ENCODE measurements at regions not wholly inside any gene's neighbourhood (a gene's known extent, or its start where the extent isn't known, plus 50 kb on each side); places are given as distances from the start of the nearest gene placed in this dataset.

DNA sequence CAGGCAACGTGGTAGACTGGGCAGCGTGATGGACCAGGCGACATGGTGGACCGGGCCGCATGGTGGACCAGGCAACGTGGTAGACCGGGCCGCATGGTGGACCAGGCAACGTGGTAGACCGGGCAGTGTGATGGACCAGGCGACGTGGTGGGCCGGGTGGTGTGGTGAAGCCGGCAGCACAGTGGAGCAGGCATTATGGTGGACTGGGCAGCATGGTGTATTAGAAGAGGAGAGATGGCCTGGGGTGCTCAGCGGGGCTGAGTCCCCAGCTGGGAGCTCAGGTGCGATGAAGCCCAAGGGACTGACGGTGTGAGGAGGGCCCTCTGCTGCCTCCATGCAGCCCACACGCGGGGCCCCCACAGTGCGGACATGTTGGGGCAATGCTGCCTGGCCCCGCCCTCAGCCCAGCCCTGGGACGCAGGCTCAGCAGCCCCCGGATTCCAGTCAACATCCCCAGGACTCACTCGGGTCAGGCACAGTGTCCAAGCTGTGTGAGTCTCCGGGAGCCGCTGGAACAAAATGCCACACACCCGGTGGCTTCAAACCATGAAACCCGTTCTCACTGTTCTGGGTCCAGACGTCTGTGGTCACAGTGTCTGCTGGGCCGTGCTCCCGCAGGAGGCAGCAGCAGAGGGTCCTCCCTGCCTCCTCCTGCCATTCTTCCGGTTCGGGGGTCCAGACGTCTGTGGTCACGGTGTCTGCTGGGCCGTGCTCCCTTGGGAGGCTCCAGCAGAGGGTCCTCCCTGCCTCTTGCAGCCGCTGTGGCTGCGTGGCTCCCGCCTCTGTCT, 1084.9 kb downstream of the BRD1 start:
- intact Hi-C loops (cut with DNase I; ENCODE audit: low total_unique reads), result no loop called here
- no peak for TF ChIP-seq POLR2A (IDR thresholded peaks at IDR 0.05)
- TF ChIP-seq POLR2AphosphoS5 (IDR thresholded peaks at IDR 0.05), result no peak
- TF ChIP-seq EP300 (IDR thresholded peaks at IDR 0.05), result no peak
- TF ChIP-seq, protein P1, sequence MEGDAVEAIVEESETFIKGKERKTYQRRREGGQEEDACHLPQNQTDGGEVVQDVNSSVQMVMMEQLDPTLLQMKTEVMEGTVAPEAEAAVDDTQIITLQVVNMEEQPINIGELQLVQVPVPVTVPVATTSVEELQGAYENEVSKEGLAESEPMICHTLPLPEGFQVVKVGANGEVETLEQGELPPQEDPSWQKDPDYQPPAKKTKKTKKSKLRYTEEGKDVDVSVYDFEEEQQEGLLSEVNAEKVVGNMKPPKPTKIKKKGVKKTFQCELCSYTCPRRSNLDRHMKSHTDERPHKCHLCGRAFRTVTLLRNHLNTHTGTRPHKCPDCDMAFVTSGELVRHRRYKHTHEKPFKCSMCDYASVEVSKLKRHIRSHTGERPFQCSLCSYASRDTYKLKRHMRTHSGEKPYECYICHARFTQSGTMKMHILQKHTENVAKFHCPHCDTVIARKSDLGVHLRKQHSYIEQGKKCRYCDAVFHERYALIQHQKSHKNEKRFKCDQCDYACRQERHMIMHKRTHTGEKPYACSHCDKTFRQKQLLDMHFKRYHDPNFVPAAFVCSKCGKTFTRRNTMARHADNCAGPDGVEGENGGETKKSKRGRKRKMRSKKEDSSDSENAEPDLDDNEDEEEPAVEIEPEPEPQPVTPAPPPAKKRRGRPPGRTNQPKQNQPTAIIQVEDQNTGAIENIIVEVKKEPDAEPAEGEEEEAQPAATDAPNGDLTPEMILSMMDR (IDR thresholded peaks at IDR 0.05), result no peak
- Histone ChIP-seq H3K4me1 (no peaks in the 10 kb centered on the region), H3K9me3 (peaks cover 0 to 9% (median 0%) of the 10 kb centered on the region in 4 donors), H3K4me3 (no peak overlapping the region), H3K27me3 (peaks cover 0 to 7% (median 0%) of the 10 kb centered on the region in 3 donors), H3K36me3 (no peaks in the 10 kb centered on the region), H3K27ac (no peak overlapping the region)
- 86 to 93% (median 91%) methylated on average over 23 to 39 of the region's 39 CpGs for WGBS, 5 donors
- peak in 1 of 2 donors; percentile 22 for DNase-seq

DNA sequence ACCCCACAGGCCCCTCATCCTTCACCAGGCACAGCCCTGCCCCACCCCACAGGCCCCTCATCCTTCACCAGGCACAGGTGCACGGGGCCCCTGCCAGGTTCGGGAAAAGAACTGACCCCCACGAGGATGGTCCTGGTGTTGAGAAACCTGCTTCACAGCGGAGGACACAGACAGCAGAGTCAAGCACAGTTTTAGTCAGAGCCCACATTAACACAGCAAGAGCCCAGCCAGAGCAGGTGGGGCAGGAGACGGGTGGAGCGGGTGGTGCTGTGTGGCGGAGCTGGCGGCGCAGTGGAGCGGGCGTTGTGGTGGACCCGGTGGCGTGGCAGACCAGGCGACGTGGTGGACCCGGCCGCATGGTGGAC, 1085.5 kb downstream of the BRD1 start:
- 93 to 99% (median 95%) methylated on average over 15 to 17 of the region's 17 CpGs for WGBS, 5 donors
- Histone ChIP-seq H3K9me3 (peaks cover 0 to 9% (median 0%) of the 10 kb centered on the region in 4 donors), H3K36me3 (no peaks in the 10 kb centered on the region), H3K27me3 (peaks cover 0 to 7% (median 0%) of the 10 kb centered on the region in 3 donors), H3K4me3 (no peak overlapping the region), H3K27ac (no peak overlapping the region), H3K4me1 (no peaks in the 10 kb centered on the region)
- TF ChIP-seq, protein P1 (IDR thresholded peaks at IDR 0.05), result no peak
- TF ChIP-seq EP300 (IDR thresholded peaks at IDR 0.05) (no peak), POLR2AphosphoS5 (IDR thresholded peaks at IDR 0.05) (no peak), POLR2A (IDR thresholded peaks at IDR 0.05) (no peak)
- no peak for DNase-seq
- intact Hi-C loops (cut with DNase I; ENCODE audit: low total_unique reads), result no loop called here

DNA sequence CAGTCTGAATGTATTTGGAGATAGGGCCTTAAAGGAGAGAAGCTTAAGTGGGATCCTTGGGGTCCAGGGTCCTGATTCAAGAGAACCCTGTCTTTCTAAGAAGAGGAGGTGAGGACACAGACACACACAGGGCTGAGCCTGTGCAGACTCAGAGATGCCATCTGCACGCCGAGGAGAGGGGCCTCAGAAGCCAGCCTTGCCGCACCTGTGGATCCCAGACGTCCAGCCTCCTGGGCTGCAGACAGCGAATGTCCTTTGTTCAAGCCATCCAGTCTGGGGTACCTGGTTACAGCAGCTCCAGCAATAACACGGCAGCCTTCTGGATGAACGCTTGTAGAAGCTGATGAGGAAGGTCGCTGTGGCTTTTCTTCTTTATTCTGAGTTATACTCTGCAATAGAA, 1086.1 kb downstream of the BRD1 start:
- Histone ChIP-seq H3K36me3 (no peaks in the 10 kb centered on the region), H3K9me3 (peaks cover 0 to 9% (median 0%) of the 10 kb centered on the region in 4 donors), H3K4me1 (no peaks in the 10 kb centered on the region), H3K27ac (no peak overlapping the region), H3K27me3 (peaks cover 0 to 7% (median 0%) of the 10 kb centered on the region in 3 donors), H3K4me3 (no peak overlapping the region)
- TF ChIP-seq, protein P1 (IDR thresholded peaks at IDR 0.05), result no peak
- peak in 1 of 2 donors; percentile 9 for DNase-seq
- 82 to 90% (median 86%) methylated on average over 4 to 8 of the region's 8 CpGs for WGBS, 5 donors
- intact Hi-C loops (cut with DNase I; ENCODE audit: low total_unique reads), result no loop called here

DNA sequence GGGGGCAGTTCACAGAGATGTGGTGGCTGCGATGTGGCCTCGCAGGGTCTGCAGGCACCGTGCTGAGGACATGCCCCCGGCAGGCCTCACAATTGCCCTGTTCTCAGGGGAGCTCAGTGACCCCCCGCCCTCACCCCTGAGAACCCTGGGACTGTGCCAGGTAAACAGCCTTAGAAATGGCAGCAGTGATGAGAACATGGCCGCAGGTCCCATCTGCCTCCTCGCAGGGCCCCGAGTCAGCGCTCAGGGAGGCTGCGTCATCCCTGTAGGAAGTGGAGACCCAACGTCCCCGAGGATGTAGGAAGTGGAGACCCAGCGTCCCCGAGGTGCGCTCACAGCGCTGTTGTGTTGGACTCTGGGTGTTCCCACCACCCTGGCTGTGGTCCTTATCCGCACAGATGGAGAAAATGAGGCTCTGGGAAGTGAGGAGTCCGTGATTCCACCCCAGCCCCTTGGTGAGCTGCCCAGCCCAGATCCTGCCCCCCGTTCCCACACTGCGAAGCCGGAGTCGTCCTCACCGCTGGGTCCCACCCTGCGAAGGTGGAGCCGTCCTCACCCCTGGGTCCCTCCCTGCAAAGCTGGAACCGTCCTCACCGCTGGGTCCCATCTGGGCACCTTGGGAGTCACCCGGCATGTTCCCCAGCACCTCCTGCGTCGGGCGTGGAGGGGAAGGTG, 1086.8 kb downstream of the BRD1 start:
- peaks cover 0 to 7% (median 0%) of the 10 kb centered on the region in 3 donors for H3K27me3 ChIP-seq
- TF ChIP-seq EP300 (IDR thresholded peaks at IDR 0.05) (no peak), POLR2AphosphoS5 (IDR thresholded peaks at IDR 0.05) (no peak), POLR2A (IDR thresholded peaks at IDR 0.05) (no peak)
- TF ChIP-seq, protein P1 (IDR thresholded peaks at IDR 0.05), result no peak
- H3K4me3 ChIP-seq, result no peak overlapping the region
- H3K36me3 ChIP-seq, result no peaks in the 10 kb centered on the region
- peaks cover 0 to 9% (median 0%) of the 10 kb centered on the region in 4 donors for H3K9me3 ChIP-seq
- H3K27ac ChIP-seq, result no peak overlapping the region
- 86 to 93% (median 90%) methylated on average over 11 to 31 of the region's 31 CpGs for WGBS, 5 donors
- peak in 1 of 2 donors; percentile 17 for DNase-seq
- intact Hi-C loops (cut with DNase I; ENCODE audit: low total_unique reads), result no loop called here
- no peaks in the 10 kb centered on the region for H3K4me1 ChIP-seq
